ENCODE measurements at regions not wholly inside any gene's neighbourhood (a gene's known extent, or its start where the extent isn't known, plus 50 kb on each side); places are given as distances from the start of the nearest gene placed in this dataset.

DNA sequence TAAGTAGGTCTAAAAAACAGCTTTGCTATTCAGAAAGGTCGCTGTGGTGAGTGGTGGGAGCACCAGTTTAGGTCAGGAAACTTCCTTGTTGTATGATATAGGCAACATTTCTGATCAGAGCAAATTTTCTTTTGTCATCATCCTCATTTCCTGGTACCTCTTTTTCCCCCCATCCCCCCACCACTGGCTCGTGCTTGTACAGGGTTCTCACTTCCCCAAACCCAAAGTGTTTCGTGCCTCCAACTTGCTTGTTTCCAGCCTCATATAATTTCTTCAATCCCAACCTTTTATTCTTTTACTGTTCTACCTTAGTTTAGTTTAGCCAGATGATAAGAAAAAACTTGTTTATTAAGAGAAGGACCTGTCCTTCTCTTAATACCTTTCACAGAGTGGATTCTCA, 209.4 kb upstream of the JAG1 start:
- no peak for TF ChIP-seq POLR2A (IDR thresholded peaks at IDR 0.05; ENCODE audit: low read depth, low read length)
- no peak for TF ChIP-seq POLR2AphosphoS5 (IDR thresholded peaks at IDR 0.05; ENCODE audit: low read depth, low read length)
- TF ChIP-seq PAX5 (IDR thresholded peaks at IDR 0.05; ENCODE audit: insufficient read depth, low read length, severe bottlenecking), result no peak
- peak; percentile 73 for TF ChIP-seq SPI1 (IDR thresholded peaks at IDR 0.05; ENCODE audit: low read depth, low read length)
- TF ChIP-seq TAF1 (IDR thresholded peaks at IDR 0.05; ENCODE audit: low read depth, low read length), result no peak
